MM.1S (cell line): ENCODE measurements at regions not wholly inside any gene's neighbourhood (a gene's known extent, or its start where the extent isn't known, plus 50 kb on each side); places are given as distances from the start of the nearest gene placed in this dataset.
"Not testable (repeated sequence)": the region's sequence is repeated elsewhere in the genome, so short reads cannot be mapped to it uniquely, and the experiment has no call there.

Experiments used
- DNase-seq: peaks from one replicate; pipeline ENCODE4 v3.0.0-alpha.2; 2015
- H2AFZ ChIP-seq: fragments of 300-600 bp; sonication (generic); 2 replicates; pipeline ENCODE4 v1.6.0; 2016; ENCODE audit warnings: antibody characterized with exemption, low read length
- H3F3A ChIP-seq: fragments of 300-600 bp; sonication (generic); 2 replicates; pipeline ENCODE4 v1.6.1; 2016; ENCODE audit warnings: mild to moderate bottlenecking, antibody characterized with exemption, low read length, moderate library complexity, mixed read lengths; ENCODE audit not compliant: insufficient read depth
- H3K27ac ChIP-seq: fragments of 300-600 bp; sonication (generic); 2 replicates; pipeline ENCODE4 v1.5.1; 2016; ENCODE audit warnings: mild to moderate bottlenecking, low read length
- H3K27me3 ChIP-seq: fragments of 300-600 bp; sonication (generic); replicated peaks from 2 replicates; pipeline ENCODE4 v1.6.0; 2016; ENCODE audit warnings: low read length; ENCODE audit not compliant: insufficient read depth
- H3K36me3 ChIP-seq: fragments of 300-600 bp; sonication (generic); replicated peaks from 2 replicates; pipeline ENCODE4 v1.6.1; 2016; ENCODE audit warnings: mild to moderate bottlenecking, low read length, mixed read lengths; ENCODE audit not compliant: insufficient read depth
- H3K4me1 ChIP-seq: fragments of 300-600 bp; sonication (generic); 2 replicates; pipeline ENCODE4 v1.6.1; 2016; ENCODE audit warnings: low read length, mixed read lengths
- H3K4me2 ChIP-seq: fragments of 300-600 bp; sonication (generic); 2 replicates; pipeline ENCODE4 v1.6.0; 2016; ENCODE audit warnings: low read depth, low read length
- H3K4me3 ChIP-seq: fragments of 300-600 bp; sonication (generic); 2 replicates; pipeline ENCODE4 v1.5.1; 2016; ENCODE audit warnings: low read length, mixed read lengths
- H3K79me2 ChIP-seq: fragments of 300-600 bp; sonication (generic); 2 replicates; pipeline ENCODE4 v1.6.1; 2016; ENCODE audit warnings: mixed run types, low read length, mixed read lengths
- H3K9ac ChIP-seq: fragments of 300-600 bp; sonication (generic); 2 replicates; pipeline ENCODE4 v1.6.1; 2016; ENCODE audit warnings: low read length, mixed read lengths
- H3K9me2 ChIP-seq: fragments of 300-600 bp; sonication (generic); replicated peaks from 2 replicates; pipeline ENCODE4 v1.6.1; 2016; ENCODE audit warnings: mild to moderate bottlenecking, low read length, mixed read lengths; ENCODE audit not compliant: insufficient read depth
- H3K9me3 ChIP-seq: fragments of 300-600 bp; sonication (generic); replicated peaks from 2 replicates; pipeline ENCODE4 v1.6.1; 2016; ENCODE audit warnings: mild to moderate bottlenecking, low read length, mixed read lengths; ENCODE audit not compliant: insufficient read depth
- H4K20me1 ChIP-seq: fragments of 300-600 bp; sonication (generic); 2 replicates; pipeline ENCODE4 v1.6.1; 2016; ENCODE audit warnings: mild to moderate bottlenecking, low read length, moderate library complexity, mixed read lengths; ENCODE audit not compliant: insufficient read depth

DNA sequence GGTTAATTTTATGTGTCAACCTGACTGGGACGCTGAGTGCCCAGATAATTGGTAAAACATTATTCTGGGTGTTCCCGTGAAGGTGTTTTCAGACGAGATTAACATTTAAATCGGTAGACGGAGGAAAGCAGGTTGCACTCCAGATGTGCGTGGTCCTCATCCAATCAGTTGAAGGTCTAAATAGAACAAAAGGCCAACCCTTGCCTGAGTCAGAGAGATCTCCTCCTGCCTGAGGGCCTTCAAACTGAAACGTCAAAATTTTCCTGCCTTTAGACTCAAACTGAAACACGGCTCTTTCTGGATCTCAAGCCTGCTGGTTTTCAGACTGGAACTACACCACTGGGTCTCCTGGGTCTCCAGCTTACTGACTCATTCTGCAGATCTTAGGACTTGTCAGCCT lies 70.9 kb downstream of the NPIPA5 start:
- H3K9ac ChIP-seq, H2AFZ ChIP-seq, H3K79me2 ChIP-seq, H3K4me2 ChIP-seq, H3K4me3 ChIP-seq, H3K36me3 ChIP-seq, H3F3A ChIP-seq, H3K9me3 ChIP-seq, H3K27me3 ChIP-seq, DNase-seq, H3K4me1 ChIP-seq, H4K20me1 ChIP-seq, H3K9me2 ChIP-seq, H3K27ac ChIP-seq: not testable (repeated sequence)

DNA sequence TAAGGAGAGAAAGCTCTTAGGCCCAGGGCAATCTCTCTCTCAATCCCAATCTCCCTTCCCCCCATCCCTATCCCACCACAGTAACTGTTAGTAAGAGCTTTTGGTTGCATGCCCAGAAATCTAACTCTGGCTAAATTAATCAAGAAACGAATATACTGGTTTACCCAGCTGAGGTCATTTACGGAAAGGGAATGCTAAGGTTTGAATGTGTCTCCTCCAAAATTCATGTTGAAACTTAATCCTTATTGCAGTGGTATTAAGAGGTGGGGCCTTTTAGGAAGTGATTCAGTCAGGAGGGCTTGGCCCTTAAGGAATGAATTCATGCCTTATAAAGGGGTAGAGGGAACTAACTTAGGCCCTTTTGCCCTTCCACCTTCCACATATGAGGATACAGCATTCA lies 72.2 kb downstream of the NPIPA5 start:
- not testable (repeated sequence) for H3K9me3 ChIP-seq, H3K36me3 ChIP-seq, H3K9me2 ChIP-seq, H2AFZ ChIP-seq, H3K9ac ChIP-seq, H3K79me2 ChIP-seq, H3K4me3 ChIP-seq, H3K4me1 ChIP-seq, H3K27ac ChIP-seq, DNase-seq, H3F3A ChIP-seq, H3K27me3 ChIP-seq, H4K20me1 ChIP-seq, H3K4me2 ChIP-seq

DNA sequence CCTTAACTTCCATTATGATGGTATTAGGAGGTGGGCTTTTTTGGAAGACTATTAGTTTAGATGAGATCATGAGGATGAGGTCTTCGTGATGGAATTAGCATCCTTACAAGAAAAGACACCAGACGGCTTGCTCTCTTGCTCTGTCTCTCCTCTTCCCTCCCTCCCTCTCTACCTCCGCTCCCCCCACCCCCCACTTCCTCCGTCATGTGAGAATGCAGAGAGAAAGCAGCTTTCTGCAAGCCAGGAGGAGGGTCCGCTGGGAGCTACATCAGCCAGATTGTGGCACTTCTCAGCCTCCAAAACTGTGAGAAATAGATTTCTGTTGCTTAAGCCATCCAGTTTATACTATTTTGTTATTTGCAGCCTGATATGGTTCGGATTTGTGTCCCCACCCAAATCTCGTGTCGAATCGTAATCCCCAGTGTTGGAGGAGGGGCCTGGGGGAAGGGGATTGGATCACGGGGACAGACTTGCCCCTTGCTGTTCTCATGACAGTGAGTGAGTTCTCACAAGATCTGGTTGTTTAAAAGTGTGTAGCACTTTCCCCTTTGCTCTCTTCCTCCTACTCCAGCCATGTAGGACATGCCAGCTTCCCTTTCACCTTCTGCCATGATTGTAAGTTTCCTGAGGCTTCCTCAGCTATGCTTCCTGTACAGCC lies 74.3 kb downstream of the NPIPA5 start:
- H3K27me3 ChIP-seq, H3K4me2 ChIP-seq, H3K9me2 ChIP-seq, H3K4me1 ChIP-seq, H3K79me2 ChIP-seq, H2AFZ ChIP-seq, H3K27ac ChIP-seq, H3K9ac ChIP-seq, H3F3A ChIP-seq, H4K20me1 ChIP-seq, H3K9me3 ChIP-seq, H3K36me3 ChIP-seq, H3K4me3 ChIP-seq, DNase-seq: not testable (repeated sequence)

DNA sequence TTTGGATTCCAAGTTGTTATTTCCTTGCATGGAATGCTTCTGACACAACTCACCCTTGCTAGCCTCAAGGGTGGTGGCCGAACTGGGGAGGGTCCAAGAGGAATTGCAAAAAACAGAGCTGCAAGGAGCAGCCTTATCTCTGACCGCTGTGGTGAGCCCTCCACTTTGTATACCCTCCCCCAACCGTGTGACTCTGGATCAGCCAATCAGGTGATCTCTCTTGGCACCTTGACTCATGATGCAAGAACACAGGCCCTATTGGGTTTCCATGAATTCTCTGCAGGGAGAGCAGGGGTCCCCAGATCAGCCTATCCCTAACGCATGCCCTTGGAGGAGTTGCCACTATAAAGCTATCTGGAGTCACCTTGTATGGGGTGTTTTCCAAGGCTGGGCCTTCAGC lies 81.0 kb downstream of the NPIPA5 start:
- not testable (repeated sequence) for H3K27ac ChIP-seq, H2AFZ ChIP-seq, H3F3A ChIP-seq, H3K9me2 ChIP-seq, H3K9ac ChIP-seq, H3K79me2 ChIP-seq, DNase-seq, H3K4me2 ChIP-seq, H4K20me1 ChIP-seq, H3K4me1 ChIP-seq, H3K27me3 ChIP-seq, H3K9me3 ChIP-seq, H3K36me3 ChIP-seq, H3K4me3 ChIP-seq

DNA sequence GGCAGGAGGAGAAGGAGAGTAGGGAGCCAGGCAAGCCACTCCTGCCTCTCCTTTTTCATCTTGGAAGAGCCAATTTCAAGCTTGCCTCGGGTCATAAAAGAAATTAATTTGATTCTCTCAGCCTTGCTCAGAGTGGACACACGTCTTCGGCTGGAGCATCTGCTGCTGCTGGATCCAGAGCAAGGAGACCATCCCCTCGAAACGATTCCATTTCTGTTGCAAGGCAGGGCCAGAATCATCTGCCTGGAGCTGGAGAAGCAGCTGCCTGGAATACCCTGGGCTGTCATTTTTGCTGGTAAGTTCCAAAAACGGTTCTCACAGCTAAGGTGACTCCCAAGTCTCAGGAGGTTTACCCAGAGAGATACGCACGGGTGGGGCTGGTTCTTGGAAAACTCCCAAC lies 103.3 kb downstream of the NPIPA5 start:
- H3K9ac ChIP-seq, H3K36me3 ChIP-seq, H3K9me3 ChIP-seq, H3K27me3 ChIP-seq, H3K4me1 ChIP-seq, H3K4me2 ChIP-seq, H3K4me3 ChIP-seq, H3K9me2 ChIP-seq, DNase-seq, H4K20me1 ChIP-seq, H2AFZ ChIP-seq, H3K27ac ChIP-seq, H3K79me2 ChIP-seq, H3F3A ChIP-seq: not testable (repeated sequence)

DNA sequence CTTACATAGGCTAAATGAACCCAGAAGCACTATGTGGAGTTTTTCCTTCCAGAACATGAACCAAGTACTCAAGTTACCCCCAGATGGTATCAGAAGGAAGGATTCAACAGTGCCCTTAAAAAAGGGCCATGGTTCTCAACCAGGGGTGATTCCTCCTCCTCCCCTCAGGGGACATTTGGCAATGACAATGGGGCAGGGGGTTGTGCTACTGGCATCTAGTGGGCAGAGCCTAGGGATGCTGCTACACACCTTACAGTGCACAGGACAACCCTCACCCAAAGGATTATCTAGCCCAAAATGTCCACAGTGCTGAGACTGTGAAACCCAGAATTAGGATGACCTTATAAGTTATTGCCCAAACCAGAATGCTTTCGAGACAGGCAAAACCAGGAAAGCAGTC lies 104.1 kb downstream of the NPIPA5 start:
- H3K4me1 ChIP-seq, H3F3A ChIP-seq, H3K9me3 ChIP-seq, H3K79me2 ChIP-seq, H3K9me2 ChIP-seq, H3K36me3 ChIP-seq, H3K27ac ChIP-seq, H3K27me3 ChIP-seq, H3K4me2 ChIP-seq, H3K4me3 ChIP-seq, H3K9ac ChIP-seq, H4K20me1 ChIP-seq, H2AFZ ChIP-seq, DNase-seq: not testable (repeated sequence)

DNA sequence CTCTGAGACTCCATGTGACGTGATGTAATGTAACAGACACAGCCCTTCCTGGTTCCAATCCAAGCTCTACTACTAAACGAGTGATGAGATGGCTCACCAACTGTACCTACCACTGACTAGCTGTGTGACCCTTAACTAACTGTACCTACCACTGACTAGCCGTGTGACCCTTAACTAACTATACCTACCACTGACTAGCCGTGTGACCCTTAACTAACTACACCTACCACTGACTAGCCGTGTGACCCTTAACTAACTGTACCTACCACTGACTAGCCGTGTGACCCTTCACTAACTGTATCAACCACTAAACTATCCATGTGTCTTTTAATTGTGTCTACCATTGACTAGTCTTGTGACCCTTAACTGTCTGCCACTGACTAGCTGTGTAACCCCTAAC lies 111.2 kb downstream of the NPIPA5 start:
- H3K9ac ChIP-seq, H3K27me3 ChIP-seq, H3K4me3 ChIP-seq, H3K4me2 ChIP-seq, H3K9me2 ChIP-seq, H3K36me3 ChIP-seq, H3K27ac ChIP-seq, H3K9me3 ChIP-seq, H2AFZ ChIP-seq, H3K4me1 ChIP-seq, H3F3A ChIP-seq, H4K20me1 ChIP-seq, DNase-seq, H3K79me2 ChIP-seq: not testable (repeated sequence)

DNA sequence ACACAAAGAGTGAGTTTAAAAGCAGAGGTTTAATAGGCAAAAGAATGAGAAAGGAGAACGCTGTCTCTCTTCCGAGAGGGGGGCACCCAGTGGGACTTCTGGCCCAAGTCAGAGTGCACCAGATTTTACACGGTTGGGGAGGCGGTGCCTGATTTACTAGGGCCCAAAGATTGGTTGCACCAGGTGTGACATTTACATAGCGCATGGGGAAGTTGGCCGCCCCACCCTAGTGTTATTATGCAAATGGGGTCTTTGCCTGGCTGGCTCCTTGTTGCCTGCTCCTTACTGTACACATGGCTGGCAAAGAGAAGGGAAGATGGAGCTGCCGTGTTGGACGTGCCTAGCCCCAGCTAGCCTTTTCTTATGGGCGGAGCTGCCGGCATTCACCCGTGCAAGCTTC lies 115.9 kb downstream of the NPIPA5 start:
- not testable (repeated sequence) for H3K4me1 ChIP-seq, H3K27ac ChIP-seq, H3K79me2 ChIP-seq, H2AFZ ChIP-seq, H3K9ac ChIP-seq, H3K9me2 ChIP-seq, H4K20me1 ChIP-seq, H3F3A ChIP-seq, H3K4me2 ChIP-seq, H3K36me3 ChIP-seq, H3K4me3 ChIP-seq, H3K27me3 ChIP-seq, DNase-seq, H3K9me3 ChIP-seq
